ENCODE measurements at regions not wholly inside any gene's neighbourhood (a gene's known extent, or its start where the extent isn't known, plus 50 kb on each side); places are given as distances from the start of the nearest gene placed in this dataset.

DNA sequence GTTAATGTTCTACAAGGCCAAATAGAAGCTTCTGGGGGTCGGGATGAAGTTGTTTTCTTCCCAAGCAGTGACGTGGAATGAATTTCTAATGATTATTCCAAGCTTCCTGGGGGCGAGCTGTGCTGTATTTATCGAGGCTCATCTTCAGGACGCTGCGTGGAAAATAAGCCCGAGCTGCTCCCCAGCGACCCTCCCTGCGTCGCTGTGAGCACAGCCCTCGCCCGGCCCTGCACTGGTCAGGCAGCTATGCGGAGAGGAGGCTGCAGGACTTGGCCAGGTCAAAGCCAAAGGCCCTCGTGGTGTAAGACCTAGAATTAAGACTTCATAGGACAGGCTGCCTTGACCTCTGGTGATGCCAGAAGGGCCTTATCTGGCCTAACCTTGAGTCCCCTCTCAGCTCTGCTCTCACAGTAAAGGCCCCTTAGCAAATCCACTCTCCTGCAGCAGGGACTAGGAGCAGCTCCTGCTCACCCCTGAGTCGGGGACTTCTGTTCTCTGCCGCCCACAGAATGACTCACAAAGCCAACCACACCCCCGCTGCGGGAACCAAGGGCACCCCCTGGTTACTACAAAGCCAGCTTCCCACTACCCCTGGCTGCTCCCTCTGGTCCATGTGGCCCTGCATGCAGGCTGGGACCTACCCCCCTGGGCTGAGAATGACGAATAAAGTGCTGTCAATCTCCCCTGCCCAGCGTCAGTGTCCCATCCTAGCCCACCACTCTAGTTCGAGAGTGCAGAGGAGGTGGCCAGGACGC is 501.6 kb downstream of the TCERG1L start:
- no peak for DNase-seq

DNA sequence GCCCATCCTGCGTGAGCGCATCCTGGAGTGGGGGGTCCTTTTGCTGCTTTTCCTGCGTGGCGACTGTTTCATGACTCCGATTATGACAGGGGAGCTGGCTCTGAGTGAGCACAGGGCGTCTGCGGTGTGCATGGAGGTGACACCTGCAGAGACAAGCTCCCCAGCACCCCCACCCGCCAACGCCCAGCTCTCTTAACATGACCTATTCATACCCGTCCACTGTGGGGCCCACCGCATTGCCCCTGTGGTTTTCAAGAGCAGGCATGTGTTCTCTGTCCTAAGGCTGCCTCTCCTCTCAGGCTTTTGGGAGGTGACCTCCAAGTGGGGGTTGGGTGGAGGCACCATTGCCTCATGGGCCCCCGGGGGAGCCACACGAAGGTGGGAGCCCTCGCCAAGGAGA is 500.7 kb downstream of the TCERG1L start:
- DNase-seq: no peak

DNA sequence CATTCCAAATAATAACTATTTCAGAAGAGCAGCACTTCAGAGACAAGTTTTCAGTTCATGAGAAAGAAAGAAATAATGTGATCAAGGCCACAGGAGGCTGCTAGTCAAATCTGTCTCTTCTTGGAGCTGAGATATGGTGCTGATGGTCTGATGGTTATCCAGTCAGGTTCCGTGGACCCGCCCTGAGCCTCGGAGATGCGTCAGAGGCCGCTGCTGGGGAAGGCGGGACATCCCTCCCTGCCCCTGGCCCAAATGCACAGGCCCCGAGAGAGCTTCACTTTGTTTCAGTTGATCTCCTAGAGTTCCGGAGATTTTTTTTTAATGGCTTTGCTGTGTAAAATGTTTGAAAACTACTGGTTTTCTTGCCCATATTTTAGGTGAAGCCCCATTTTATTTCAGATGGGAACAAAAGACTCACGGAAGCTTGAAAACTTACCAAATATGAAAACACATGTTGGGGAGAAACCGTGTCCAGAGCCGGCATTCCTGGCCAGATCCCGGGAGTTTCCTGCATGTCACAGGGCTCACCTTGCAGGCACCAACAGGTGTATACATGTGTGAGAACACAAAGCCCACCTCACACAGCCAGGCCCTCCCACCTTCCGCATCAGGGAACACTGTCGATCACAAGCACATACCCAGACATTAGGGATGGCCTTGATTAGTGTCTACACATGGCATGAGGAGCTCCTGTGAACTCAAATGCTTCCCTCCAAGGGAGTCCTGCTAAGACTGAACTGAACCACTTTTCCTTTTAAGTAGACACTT is 499.0 kb downstream of the TCERG1L start:
- DNase-seq: no peak

DNA sequence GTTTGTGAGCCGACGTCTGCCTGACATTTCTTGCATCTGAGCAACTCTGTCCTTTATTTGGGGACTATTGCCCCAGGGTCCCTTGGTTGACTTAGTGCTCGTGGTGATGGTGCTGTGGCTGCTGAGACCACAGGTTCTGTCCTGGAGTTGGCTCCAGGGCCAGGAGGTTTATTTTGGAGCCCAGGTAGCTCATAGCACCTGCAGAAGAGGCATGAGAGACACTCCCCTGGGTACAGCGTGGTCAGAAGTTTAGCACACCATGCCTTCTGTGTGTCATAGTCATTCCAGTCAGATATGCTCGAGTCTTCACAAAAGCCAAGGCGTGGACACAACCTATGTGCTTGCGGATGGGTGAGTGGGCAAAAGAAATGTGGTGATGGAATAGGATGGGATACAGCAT is 496.9 kb downstream of the TCERG1L start:
- DNase-seq: no peak

DNA sequence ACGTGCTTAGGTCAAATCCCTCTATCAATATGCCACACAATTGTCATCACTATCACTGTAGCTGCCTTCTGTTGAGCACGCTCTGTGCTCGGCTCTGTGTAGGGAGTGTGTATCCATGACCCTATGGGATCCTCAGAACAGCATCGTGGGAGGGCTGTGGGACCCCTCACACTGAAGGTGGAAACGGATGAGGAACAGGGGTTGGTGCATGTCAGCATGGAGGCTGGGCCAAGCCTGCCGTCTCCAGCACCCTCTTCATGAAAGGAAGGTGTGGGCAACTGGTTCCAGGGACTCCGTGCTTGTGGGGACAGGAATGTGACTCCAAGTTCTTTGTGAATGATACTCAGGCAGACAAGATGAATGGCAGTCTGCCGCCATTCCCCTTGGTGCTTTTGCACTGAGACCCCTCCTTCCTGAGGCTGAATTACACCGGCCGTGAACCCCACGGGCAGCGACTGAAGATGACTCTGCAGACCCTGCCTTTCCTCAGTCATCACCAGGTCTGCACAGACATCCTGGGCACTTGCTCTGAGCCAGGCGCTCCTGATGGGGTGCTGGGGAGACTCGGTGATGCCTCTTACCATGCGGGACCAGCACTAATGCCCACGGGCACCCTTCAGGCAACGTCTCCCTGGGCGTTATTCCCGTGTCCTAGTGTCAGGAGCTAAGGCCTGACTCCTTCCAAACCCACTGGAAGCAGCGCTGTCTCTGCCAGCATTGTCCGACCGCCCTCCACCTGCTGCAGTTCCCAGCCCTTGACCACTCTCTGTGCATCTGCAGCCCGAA is 495.2 kb downstream of the TCERG1L start:
- no peak for DNase-seq

DNA sequence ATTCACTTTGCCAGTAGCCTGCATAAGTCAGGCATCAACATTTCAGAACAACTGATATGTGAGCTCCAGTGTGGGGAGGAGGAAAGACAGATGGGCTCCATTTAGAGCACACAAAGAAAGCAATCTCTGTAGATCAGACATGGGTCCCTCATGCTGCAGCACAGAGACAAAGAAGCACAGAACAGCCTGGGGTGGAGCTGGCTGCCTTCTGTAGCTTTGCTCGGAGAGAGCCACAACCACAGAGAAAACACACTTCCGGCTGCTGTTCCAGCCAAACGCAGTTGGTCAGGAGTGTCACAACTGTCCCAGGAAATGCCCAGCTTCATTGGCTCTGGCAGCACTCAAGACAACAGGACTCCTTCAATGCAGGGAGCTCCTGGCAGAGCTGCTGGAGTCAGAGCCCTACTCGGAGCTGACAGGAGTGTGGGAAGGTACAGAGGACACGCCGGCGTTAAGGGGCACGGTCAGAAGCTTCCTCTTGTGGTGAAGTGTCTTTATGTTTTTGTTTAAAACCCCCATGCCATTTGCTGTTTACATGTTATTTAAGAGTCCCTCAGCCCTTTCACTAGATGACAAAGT is 494.4 kb downstream of the TCERG1L start:
- DNase-seq: no peak

DNA sequence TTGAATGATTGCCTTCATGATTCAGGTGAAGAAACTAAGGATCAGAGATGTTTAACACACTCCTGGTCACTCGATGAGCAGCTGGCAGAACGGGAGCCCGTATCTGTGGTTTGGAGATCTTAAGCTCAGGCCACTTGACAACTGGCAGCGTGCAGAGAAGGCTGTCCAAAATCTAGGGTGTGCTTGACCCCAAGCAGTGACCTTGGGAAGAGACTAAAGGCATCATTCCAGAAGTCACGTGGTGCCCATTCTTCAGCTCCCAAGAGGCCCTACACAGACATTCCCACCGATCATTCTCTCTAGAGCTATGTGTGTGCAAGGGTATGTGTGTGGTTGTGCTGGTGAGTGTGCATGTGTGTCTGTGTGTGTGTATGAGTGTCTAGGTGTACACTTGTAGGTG is 493.8 kb downstream of the TCERG1L start:
- DNase-seq: no peak

DNA sequence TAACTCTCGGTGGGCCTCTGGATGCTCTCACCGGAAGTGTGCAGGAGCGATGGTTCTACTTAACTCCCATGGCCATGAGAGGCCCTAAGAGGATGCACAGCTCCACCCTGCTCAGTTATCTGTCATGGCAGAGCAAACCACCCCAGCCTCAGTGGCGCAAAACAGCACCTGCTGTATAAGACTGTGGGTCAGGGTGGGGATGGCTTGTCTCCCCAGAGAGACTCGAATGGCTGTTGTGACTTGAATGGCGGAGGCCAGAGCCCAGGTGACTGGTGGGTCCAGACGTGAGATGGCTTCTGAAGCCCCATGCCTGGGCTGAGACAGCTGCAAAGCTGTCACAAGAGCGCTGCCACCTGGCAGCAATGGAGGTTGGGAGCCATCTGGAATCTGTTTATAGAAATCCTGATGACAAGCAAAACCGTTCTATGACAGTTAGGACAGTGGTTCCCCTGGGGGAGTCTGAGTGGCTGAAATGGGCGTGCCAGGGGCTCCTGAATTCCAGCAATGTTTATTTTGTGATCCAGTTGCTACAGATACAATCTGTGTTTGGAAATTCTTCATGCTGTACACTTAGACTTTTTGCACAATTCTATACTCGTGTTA is 490.5 kb downstream of the TCERG1L start:
- no peak for DNase-seq

DNA sequence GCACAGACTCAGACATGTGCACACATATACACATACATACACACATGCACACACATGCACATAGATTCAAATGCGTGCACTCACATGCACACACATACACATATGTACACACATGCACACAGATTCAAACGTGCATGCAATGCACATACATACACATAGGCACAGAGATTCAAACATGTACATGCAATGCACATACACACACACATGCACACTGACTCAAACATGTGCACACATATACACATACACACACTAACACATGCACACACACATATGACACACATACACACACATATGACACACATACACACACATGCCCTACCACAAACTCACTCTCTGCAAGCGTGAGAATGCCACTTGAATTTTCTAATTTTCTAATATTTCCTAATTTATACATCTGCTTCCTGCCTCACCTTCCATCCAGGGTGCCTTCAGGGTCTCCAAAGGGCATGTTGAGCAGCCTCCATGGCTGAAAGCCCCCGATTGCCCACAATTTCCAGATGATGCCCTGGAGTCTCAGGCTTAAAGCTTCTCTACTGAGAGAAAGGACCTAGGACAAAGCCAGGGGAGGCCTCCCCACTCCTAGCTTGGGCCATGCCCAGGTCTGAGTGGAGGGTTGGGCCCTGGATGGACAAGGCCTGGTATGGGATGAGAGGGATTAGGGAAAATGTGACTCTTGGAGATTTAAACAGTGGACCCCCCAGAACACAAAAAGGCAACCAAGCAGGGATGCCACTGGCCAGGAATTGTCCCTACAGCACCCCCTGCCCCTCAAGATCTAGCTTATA is 487.1 kb downstream of the TCERG1L start:
- no peak for DNase-seq

DNA sequence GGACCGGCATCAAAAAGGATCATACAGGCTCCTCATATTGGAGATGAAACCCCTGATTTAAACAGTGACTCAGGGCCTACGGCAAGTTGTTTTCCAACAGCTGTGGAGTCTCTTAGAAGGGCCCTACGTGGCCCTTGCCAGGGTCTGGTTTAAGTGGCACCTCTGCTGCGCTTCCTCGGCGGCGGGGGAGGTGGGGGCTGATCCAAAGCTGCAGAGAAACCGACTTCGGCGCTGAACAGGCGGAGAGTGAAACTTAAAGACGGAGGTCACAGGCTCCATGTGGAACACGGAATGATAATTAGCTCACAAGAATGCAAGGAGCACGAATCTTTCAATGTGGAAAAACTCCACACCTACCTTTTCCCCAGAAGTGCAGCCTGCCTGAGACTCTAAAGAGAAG is 477.9 kb downstream of the TCERG1L start:
- DNase-seq: no peak

DNA sequence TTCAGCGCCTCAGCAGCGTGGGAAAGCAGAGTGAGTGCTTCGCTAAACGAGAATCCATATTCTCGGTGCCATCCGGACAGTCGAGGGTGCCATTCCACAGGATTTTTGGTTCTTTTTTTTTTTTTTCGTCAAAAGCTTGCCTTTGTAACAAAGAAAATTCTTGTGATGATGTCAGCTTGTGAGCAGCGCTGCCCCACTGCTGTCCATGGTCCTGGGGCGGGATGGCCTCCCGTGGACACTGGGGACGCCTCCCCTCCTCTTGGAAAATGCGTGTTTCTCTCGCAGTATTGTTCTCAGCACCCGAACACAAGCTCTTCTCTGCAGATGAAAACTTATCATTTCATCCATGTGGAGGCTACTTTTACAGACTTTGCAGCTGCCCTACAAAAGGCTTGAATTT is 477.4 kb downstream of the TCERG1L start:
- no peak for DNase-seq

DNA sequence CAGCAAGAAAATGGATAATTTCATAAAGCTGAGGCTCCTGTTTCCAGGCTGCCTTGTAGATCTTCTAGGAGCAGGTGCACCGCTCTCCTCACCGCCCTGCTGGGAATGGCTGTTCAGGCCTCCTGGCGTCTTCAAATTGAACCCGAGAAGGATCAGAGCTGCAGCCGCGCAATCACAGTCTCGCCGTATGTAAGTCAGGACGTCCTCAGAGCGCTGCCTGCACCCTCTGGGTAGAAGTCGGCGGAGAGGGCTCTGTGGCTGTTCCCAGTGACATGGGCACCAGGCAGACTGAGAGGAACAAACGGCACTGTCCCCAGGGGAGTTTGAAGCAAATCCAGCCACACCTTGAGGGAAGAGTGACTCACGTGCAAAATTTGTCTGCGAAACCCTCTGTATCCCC is 476.9 kb downstream of the TCERG1L start:
- no peak for DNase-seq

DNA sequence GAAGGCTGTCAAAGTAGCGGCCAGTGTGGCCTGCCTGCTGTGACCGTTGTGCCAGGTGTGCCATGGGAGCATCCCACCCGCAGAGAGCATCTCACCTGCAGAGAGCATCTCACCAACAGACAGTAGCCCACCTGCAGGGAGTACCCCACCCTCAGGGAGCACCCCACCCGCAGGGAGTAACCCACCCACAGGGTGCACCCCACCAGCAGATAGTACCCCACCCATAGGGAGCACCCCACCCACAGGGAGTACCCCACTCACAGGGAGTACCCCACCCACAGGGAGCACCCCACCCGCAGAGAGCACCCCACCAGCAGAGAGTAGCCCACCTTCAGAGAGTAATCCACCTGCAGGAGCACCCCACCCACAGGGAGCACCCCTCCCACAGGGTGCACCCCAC is 476.5 kb downstream of the TCERG1L start:
- DNase-seq: no peak

DNA sequence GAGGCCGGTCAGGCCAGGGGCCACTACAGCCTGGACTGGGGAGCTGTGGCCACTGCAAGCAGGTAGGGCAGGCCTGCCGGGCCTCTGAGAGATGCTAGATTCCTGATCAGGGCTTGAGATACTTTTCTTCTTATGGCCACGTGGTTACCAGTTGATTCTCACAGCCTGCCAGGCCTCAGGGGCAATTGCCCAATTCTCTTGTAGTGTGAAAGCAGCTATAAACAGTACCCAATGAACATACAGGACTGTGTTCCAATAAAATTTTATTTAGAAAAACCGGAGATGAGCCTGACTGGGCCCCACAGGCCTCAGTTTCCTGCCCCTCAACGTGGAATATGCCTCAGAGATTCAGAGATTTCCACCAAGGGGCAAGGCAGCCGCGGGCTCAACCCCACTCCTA is 475.2 kb downstream of the TCERG1L start:
- DNase-seq: no peak

DNA sequence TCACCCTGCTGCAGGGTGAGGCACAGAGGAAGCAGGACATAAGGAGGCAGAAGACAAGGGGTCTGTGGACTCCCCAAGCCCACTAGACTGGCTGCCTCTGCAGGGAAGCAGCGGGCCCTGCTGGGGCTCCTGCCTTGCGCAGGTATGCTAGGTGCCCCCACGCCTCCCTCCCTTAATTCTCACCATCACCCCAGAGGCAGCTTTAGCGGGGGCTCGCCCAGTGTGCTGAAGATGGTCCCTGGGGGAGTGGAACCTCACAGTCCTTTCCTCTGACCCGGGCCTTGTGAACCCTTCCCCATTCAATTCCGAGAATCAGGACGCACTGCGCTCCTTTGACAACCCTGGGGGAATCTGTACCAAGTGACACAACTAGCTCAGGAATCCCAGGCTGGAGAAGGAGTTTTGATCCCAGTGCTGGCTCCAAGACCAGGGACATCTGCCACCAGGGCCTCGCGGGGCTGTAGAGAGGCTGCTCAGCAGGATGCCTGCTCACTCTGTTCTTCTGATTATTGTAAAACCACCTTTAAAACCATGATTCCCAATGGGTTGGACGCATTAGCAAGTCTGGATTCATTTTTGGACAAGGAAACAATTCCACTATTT is 468.4 kb downstream of the TCERG1L start:
- DNase-seq: no peak

DNA sequence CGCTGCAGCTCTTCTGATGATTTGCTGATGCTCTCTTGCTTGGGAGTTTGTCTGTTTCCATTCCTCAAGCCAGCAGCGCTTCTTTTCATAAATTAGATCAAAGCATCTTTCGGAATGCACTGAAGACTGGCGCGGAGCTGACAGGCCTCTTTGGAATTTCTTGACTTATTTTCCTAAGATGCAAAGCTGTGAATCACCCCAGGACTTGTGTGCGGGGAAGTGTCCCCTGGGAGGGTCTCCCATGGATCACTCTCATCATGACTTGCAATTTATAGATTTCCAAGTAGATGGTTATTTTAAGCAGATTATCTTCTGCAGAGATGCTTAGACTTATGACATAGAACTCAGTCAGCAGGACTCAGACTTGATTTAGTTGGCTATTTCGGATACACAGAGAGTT is 467.2 kb downstream of the TCERG1L start:
- no peak for DNase-seq

DNA sequence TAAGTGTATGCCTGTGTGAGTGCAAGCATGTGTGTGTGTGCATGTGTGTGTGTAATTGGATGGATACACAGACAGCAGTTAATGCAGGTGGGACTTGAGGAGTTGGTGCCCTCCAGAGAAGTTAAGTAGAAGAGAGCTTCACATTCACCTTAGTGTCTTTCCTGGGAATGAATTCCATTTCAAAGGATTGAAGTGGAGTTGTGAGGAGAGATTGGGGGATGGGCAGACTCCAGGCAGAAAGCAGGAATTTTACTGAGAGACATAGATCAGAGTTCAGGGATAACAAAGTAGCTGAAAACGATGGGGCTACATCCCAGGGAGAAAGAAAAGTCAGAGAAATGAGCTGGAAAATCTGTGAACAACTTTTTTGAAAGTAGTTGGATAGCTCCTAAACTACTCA is 464.4 kb downstream of the TCERG1L start:
- DNase-seq: no peak

DNA sequence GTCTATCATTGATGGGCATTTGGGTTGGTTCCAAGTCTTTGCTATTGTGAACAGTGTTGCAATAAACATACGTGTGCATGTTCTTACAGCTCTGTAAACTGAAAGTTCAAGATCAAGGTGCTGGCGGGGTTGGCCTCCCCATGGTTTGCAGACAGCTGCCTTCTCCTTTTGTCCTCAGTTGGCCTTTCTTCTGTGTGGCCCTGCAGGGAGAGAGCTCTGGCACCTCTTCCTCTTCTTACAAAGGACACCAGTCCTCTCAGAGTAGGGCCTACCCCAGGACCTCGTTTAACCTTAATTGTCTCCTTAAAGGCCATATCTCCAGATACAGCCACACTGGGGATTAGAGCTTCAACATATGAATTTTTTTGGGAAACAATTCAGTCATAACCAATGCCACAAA is 462.7 kb downstream of the TCERG1L start:
- DNase-seq: no peak

DNA sequence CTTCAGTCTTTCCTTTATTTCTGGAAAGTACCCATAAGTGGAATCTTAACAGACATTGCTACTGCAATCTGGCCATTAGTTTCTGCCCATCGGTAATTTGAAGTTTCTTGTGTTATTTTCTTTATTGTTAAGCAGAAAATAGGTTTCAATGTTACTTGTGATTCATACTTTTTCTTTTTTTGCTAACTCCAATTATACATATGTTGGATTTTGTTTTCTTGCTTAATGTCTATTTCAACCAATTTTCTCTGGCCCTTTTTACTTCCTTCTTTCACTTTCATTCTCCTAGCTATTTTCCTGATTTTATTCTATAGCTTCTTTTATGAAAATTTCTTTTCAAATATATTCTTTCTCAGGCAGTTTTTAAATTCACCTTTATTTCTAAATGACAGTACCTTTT is 457.4 kb downstream of the TCERG1L start:
- no peak for DNase-seq

DNA sequence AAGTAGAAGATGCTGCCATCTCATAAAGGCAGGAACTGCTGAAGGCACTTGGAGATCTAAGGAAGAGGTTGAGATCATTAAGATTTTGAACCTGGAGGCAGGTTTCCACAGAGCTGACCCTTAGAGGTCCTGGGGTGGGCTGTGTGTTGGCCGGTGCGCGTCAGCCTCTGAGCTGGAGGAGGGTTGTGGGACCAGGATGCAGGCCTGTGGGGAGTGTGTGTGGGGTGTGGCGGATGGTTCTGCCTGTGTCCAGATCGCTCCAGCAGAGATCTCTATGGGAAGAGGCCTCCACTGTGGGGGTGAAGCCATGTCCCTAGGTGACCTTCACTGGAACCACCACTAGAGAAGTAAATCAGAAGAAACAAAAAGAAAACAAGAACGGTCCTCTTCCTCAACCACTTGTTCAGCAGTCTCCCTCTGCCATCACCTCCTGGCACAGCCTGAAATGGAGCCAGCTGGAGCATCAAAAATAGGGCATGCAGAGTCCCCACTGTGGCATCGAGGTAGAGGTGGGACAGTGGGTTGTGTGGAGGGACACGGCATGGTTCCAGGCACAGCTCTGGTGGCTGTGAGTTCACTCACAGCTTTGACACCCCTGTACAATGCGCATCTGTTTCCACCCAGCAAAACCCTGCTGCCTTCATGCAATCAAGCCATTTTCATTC is 453.8 kb downstream of the TCERG1L start:
- no peak for DNase-seq

DNA sequence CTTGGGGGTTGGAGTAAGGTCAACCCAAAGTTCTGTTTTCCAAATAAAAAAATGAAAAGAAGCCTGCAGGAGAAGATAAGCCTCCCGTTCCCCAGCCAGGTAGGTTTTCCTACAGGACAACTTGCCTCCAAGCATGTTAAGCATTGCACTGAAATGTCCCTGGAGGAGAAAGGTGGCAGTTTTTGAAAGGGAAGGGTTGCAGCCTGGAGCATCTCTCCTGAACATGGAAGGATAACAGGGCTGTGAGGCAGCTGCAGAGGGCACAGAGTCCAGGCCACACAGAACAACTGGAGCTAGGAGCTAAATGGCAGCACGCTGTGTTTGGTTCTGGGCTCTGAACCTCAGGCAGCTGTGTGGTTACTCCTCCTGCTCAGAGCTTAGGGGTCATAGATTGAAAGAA is 452.9 kb downstream of the TCERG1L start:
- DNase-seq: no peak

Data from Kasumi-1 (cell line).